Aorta (tissue), 5 donors: ENCODE measurements at regions not wholly inside any gene's neighbourhood (a gene's known extent, or its start where the extent isn't known, plus 50 kb on each side); places are given as distances from the start of the nearest gene placed in this dataset.
"Not testable (repeated sequence)": the region's sequence is repeated elsewhere in the genome, so short reads cannot be mapped to it uniquely, and the experiment has no call there.

Experiments
- ATAC-seq: fragments of 200-7000 bp; cut with Tn5 transposase; one replicate; pipeline ENCODE4 v1.9.1; 2022; ENCODE audit warnings: moderate library complexity; ENCODE audit not compliant: low FRiP score
- DNase-seq, 2 donors: peaks; one replicate each; pipeline ENCODE4 v3.0.0-alpha.2; 2020
- H3K27ac ChIP-seq, 2 donors: one replicate each; pipeline ENCODE4 v1.5.1; 2013; ENCODE audit warnings: low read length in 2 of 2, mild to moderate bottlenecking in 2 of 2, moderate library complexity in 2 of 2, control low read depth in 1 of 2, inconsistent platforms in 1 of 2, low read depth in 1 of 2
- H3K27me3 ChIP-seq, 2 donors: one replicate each; pipeline ENCODE4 v1.6.1; 2013; ENCODE audit warnings: control low read depth in 1 of 2, low read length in 1 of 2, mild to moderate bottlenecking in 1 of 2, moderate library complexity in 1 of 2; ENCODE audit not compliant: insufficient read depth in 2 of 2, control insufficient read depth in 1 of 2
- H3K36me3 ChIP-seq, 2 donors: one replicate each; pipeline ENCODE4 v1.6.1; 2013; ENCODE audit warnings: control low read depth in 1 of 2, low read length in 1 of 2, mild to moderate bottlenecking in 1 of 2; ENCODE audit not compliant: insufficient read depth in 2 of 2, control insufficient read depth in 1 of 2
- H3K4me1 ChIP-seq, 2 donors: one replicate each; pipeline ENCODE4 v1.6.1; 2013; ENCODE audit warnings: low read length in 2 of 2, control low read depth in 1 of 2, mild to moderate bottlenecking in 1 of 2, moderate library complexity in 1 of 2; ENCODE audit not compliant: insufficient read depth in 2 of 2, control insufficient read depth in 1 of 2
- H3K4me3 ChIP-seq, 2 donors: one replicate each; pipeline ENCODE4 v1.5.1; 2013; ENCODE audit warnings: low read length in 2 of 2, control low read depth in 1 of 2, mild to moderate bottlenecking in 1 of 2
- H3K9me3 ChIP-seq: one replicate; pipeline ENCODE4 v1.6.1; 2013; ENCODE audit warnings: mild to moderate bottlenecking, low read length; ENCODE audit not compliant: control insufficient read depth
- WGBS, 2 donors: extraction: QIAGEN DNeasy Blood & Tissue Kit; methylation state at CpG; one replicate each; pipeline ENCODE4 v1.1.7; 2013; 5-methylcytosine and 5-hydroxymethylcytosine counted together
- intact Hi-C, 2 donors: fragments of 100-400 bp; cut with DNase I; formaldehyde crosslinking; loops; one replicate each; pipeline versions ENCODE4 v1.14.2 to v1.15.0; 2022
- donor health status: healthy with polysubstance abuse.
- donor health status: Bipolar disorder and iron deficiency.
- donor health status: DM: no; HTN: no; CAD: no.
- donor health status: DM: no; HTN: no; CAD: no.
- donor health status: DM: yes; HTN: yes; CAD: no.

DNA sequence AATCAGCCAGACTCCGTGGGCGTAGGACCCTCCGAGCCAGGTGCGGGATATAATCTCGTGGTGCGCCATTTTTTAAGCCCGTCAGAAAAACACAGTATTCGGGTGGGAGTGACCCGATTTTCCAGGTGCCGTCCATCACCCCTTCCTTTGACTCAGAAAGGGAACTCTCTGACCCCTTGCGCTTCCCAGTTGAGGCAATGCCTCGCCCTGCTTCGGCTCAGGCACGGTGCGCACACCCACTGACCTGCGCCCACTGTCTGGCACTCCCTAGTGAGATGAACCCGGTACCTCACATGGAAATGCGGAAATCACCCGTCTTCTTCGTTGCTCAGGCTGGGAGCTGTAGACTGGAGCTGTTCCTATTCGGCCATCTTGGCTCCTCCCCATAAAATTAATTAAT lies 1366.5 kb downstream of the LRFN5 start:
- ATAC-seq, H3K27me3 ChIP-seq, H3K9me3 ChIP-seq, H3K27ac ChIP-seq, H3K36me3 ChIP-seq, intact Hi-C loops, H3K4me3 ChIP-seq, H3K4me1 ChIP-seq: not testable (repeated sequence)
- peak in 1 of 2 donors; percentile 55 for DNase-seq
- 89% methylated on average over 18 to 21 of the region's 21 CpGs for WGBS, 2 donors

DNA sequence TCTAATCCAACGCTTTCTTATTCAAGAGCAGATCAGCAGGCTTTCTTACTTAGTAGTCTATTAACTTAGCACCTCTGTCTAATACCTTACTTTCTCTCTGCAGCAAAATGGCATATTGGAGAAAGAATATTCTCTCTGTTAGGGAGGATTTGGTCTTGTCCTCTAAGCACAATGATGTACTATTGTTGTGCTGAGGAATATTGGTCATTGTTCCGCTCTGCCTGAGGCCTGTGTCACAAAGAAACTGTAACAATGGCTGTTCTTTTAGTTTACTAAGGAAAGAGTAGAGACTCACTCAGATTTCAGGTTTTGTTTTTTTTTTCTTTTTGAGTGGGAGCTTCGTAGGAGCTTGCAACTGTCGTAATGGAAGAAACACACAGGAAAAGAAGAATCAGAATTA lies 1358.8 kb downstream of the LRFN5 start:
- WGBS, 2 donors = 65 to 72% methylated on average over 4 of the region's 4 CpGs
- no peak overlapping the region for H3K4me3 ChIP-seq
- H3K9me3 ChIP-seq = no peaks in the 10 kb centered on the region
- no peaks in the 10 kb centered on the region for H3K4me1 ChIP-seq
- H3K36me3 ChIP-seq = no peaks in the 10 kb centered on the region
- intact Hi-C loops = no loop called here
- H3K27ac ChIP-seq = no peak overlapping the region
- H3K27me3 ChIP-seq = no peaks in the 10 kb centered on the region
- DNase-seq (no peak), ATAC-seq (no peak)

GRCh38 chr14:42961509-42961908 lies 1354.8 kb downstream of the LRFN5 start:
- no peaks in the 10 kb centered on the region for H3K9me3 ChIP-seq
- 69 to 70% methylated on average over 3 of the region's 3 CpGs for WGBS, 2 donors
- no peak for ATAC-seq

GRCh38 chr14:42950363-42950762 lies 1343.7 kb downstream of the LRFN5 start:
- Histone ChIP-seq H3K9me3 (no peaks in the 10 kb centered on the region), H3K4me3 (no peak overlapping the region), H3K4me1 (no peaks in the 10 kb centered on the region), H3K27ac (no peak overlapping the region), H3K27me3 (no peaks in the 10 kb centered on the region), H3K36me3 (no peaks in the 10 kb centered on the region)
- DNase-seq (no peak), ATAC-seq (no peak)
- intact Hi-C loops = no loop called here
- WGBS, 2 donors = 80 to 86% methylated on average over 6 of the region's 6 CpGs

More at GRCh38 chr14:42961509-42961908, 1354.8 kb downstream of the LRFN5 start:
- H3K4me1 ChIP-seq = no peaks in the 10 kb centered on the region
- no peaks in the 10 kb centered on the region for H3K36me3 ChIP-seq
- H3K4me3 ChIP-seq = no peak overlapping the region
- no peak for DNase-seq
- no peak overlapping the region for H3K27ac ChIP-seq
- intact Hi-C loops = no loop called here
- no peaks in the 10 kb centered on the region for H3K27me3 ChIP-seq

- H3K27ac ChIP-seq = no peak overlapping the region
- no peak for DNase-seq
- no peaks in the 10 kb centered on the region for H3K36me3 ChIP-seq
- H3K9me3 ChIP-seq = peaks cover 2% of the 10 kb centered on the region
- intact Hi-C loops = no loop called here
- H3K4me1 ChIP-seq = no peaks in the 10 kb centered on the region
- no peak overlapping the region for H3K4me3 ChIP-seq
- no peak for ATAC-seq
- no peaks in the 10 kb centered on the region for H3K27me3 ChIP-seq
These were observed 1341.3 kb downstream of the LRFN5 start for GRCh38 chr14:42947991-42948390.

DNA sequence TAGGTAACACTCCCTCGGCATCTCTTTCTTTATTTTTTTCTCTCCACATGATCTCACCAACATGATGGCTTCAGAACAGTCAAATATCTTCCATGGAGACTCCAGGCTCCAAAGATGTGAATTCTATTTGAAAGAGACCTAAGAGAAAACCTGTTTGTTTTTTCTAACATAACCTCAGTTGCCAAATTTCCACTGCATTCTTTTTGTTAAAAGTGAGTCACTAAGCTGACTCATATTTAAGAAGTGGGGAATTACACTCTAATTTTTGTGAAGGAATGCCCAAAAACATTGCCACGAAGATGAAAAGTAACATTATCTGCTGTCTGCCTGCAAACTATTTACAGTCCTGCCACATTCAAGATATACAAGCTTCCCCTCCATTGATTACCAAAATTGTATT lies 1337.6 kb downstream of the LRFN5 start:
- no peak overlapping the region for H3K4me3 ChIP-seq
- intact Hi-C loops = no loop called here
- H3K36me3 ChIP-seq = no peaks in the 10 kb centered on the region
- H3K27me3 ChIP-seq = no peaks in the 10 kb centered on the region
- H3K27ac ChIP-seq = no peak overlapping the region
- peaks cover 2% of the 10 kb centered on the region for H3K9me3 ChIP-seq
- WGBS, 2 donors = 59 to 74% methylated on average over 2 of the region's 2 CpGs
- ATAC-seq = no peak
- DNase-seq = no peak
- H3K4me1 ChIP-seq = no peaks in the 10 kb centered on the region

DNA sequence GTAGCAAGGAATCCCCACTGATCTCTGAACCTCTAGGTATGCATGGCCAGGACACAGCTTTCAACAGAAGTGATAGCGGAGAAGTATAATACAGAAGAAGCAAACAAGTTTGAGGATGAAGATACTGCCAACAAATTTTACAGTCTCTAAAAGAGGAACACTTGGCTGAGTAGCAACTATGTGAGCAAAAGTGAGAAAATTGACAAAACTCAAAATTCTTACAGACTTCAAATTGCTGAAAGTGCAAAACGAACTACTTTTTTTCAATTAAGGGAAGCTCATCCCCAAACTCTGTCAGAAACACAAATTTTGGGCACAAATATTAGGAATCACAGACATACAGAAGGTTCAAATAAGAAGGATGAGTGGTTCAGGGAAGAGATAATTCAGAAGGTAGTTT lies 1324.6 kb downstream of the LRFN5 start:
- intact Hi-C loops = no loop called here
- H3K27ac ChIP-seq = no peak overlapping the region
- no peak overlapping the region for H3K4me3 ChIP-seq
- H3K27me3 ChIP-seq = no peaks in the 10 kb centered on the region
- DNase-seq = no peak
- no peaks in the 10 kb centered on the region for H3K4me1 ChIP-seq
- no peak for ATAC-seq
- no peaks in the 10 kb centered on the region for H3K36me3 ChIP-seq
- WGBS, 2 donors = 79% methylated on average over 2 of the region's 2 CpGs
- peaks cover 3% of the 10 kb centered on the region for H3K9me3 ChIP-seq

DNA sequence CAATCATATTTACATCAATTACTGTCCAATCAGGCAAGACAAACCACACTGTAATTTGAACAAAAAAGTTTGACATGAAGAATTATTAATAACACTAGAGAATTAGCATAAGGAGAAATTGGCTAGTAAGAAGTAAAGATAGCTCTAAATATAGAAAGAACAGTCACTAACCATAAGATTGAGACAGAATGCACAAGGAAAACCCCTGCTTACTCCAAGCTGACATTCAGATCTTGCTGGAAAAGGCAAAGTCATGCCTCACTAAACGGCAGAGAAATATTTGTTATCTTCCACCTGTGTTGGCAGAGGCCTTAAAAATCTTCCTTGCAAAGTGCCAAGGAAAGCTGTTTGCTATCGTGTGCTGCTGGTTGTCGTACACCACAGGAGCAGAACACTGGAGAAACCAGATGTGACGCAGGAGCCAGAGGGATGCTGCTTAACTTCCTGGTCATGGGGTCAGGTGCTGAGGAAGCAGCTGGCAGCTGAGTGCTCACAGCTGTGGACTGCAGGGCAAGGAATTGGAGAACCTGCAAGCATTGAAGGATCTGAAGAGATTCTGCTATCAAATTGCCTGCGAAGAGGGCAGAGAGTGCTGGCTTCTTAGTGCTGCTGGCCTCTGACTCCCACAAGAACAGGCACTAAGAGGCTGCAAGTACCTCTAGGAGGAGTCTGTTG lies 1323.3 kb downstream of the LRFN5 start:
- H3K4me3 ChIP-seq = no peak overlapping the region
- no peak for ATAC-seq
- WGBS, 2 donors = 25 to 30% methylated on average over 5 of the region's 5 CpGs

DNA sequence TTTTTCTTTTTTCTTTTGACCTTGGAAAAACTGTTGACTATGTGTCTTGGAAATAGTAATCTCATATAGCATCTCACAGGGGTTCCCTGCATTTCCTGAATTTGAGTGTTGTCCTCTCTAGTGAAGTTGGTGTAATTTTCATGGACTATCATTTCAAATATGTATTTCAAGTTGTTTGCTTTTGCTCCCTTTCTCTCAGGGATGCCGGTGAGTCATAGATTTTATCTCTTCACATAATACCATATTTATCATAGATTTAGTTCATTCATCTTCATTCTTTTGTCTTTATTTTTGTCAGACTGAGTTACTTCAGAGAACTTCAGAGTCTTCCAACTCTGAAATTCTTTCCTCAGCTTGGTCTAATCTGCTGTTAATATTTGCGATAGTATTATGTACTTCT lies 1320.6 kb downstream of the LRFN5 start:
- intact Hi-C loops = no loop called here
- no peak for DNase-seq
- Histone ChIP-seq H3K4me1 (no peaks in the 10 kb centered on the region), H3K27ac (no peak overlapping the region), H3K4me3 (no peak overlapping the region), H3K9me3 (peaks cover 3% of the 10 kb centered on the region), H3K36me3 (no peaks in the 10 kb centered on the region), H3K27me3 (no peaks in the 10 kb centered on the region)
- WGBS, 2 donors = 89 to 91% methylated on average over 2 of the region's 2 CpGs
- ATAC-seq = no peak

More for the DNA sequence above, 1323.3 kb downstream of the LRFN5 start:
- Histone ChIP-seq H3K9me3 (peaks cover 3% of the 10 kb centered on the region), H3K27me3 (no peaks in the 10 kb centered on the region), H3K27ac (no peak overlapping the region), H3K4me1 (no peaks in the 10 kb centered on the region), H3K36me3 (no peaks in the 10 kb centered on the region)
- intact Hi-C loops = no loop called here
- peak in 1 of 2 donors; percentile 68 for DNase-seq
